H1 (cell line): ENCODE measurements at regions not wholly inside any gene's neighbourhood (a gene's known extent, or its start where the extent isn't known, plus 50 kb on each side); places are given as distances from the start of the nearest gene placed in this dataset.

ENCODE experiments used
- CTCF ChIA-PET: fragments of 300-600 bp; sonication (Branson Sonifier 250); formaldehyde crosslinking; loops from one replicate; lab custom pipeline; 2021; ENCODE audit not compliant: partially characterized antibody; lab: Charles Lee
- POLR2A ChIA-PET: fragments of 300-600 bp; sonication (Branson Sonifier 250); formaldehyde crosslinking; loops from one replicate; lab custom pipeline; 2021; ENCODE audit warnings: inconsistent platforms; ENCODE audit not compliant: partially characterized antibody; lab: Charles Lee
- DNase-seq, 2 experiments: peaks; one replicate each; pipeline versions ENCODE4 v3.0.0 to v3.0.0-alpha.2; 2010 to 2022; ENCODE audit warnings: low spot score in 2 of 2, low read depth in 1 of 2, mixed read lengths in 1 of 2
- FAIRE-seq: peaks from 2 replicates; lab custom pipeline; 2011; peaks lifted over from hg19 to GRCh38; lab: Jason Lieb, UNC
- H2AFZ ChIP-seq: 2 replicates; pipeline ENCODE4 v1.8.1; 2012; ENCODE audit warnings: low read length, inconsistent platforms
- H2AK5ac ChIP-seq: 2 replicates; pipeline ENCODE4 v1.6.1; 2013; ENCODE audit warnings: low read depth, low read length
- H2BK120ac ChIP-seq: replicated peaks from 2 replicates; pipeline ENCODE3; 2013; ENCODE audit warnings: low read depth, low read length, inconsistent platforms
- H2BK12ac ChIP-seq: 2 replicates; pipeline ENCODE4 v1.6.1; 2013; ENCODE audit warnings: low read depth, low read length
- H2BK15ac ChIP-seq: 2 replicates; pipeline ENCODE4 v1.6.1; 2013; ENCODE audit warnings: low read length
- H2BK20ac ChIP-seq: 2 replicates; pipeline ENCODE4 v1.6.1; 2013; ENCODE audit warnings: low read length
- H2BK5ac ChIP-seq: 2 replicates; pipeline ENCODE4 v1.6.1; 2013; ENCODE audit warnings: low read depth, low read length
- H3K14ac ChIP-seq: 2 replicates; pipeline ENCODE4 v1.6.1; 2013; ENCODE audit warnings: inconsistent platforms; ENCODE audit not compliant: insufficient read length
- H3K18ac ChIP-seq: 2 replicates; pipeline ENCODE4 v1.6.1; 2013; ENCODE audit warnings: low read length; ENCODE audit errors: extremely low read depth
- H3K23ac ChIP-seq: 2 replicates; pipeline ENCODE4 v1.6.1; 2013; ENCODE audit warnings: inconsistent platforms; ENCODE audit not compliant: insufficient read length
- H3K23me2 ChIP-seq: 2 replicates; pipeline ENCODE4 v1.6.1; 2013; ENCODE audit warnings: low read depth, low read length
- H3K27ac ChIP-seq: 2 replicates; pipeline ENCODE4 v1.6.1; 2011; ENCODE audit warnings: low read depth, low read length, inconsistent platforms
- H3K27me3 ChIP-seq, 4 experiments: replicated peaks in 1 of 4; 1 replicate in 1 of 4; 2 replicates in 3 of 4; pipeline versions ENCODE4 v1.6.1 to v1.8.1; 2011 to 2013; ENCODE audit warnings: low read length in 3 of 4, mild to moderate bottlenecking in 3 of 4, inconsistent platforms in 2 of 4, mixed read lengths in 2 of 4, moderate library complexity in 1 of 4; ENCODE audit not compliant: control insufficient read depth in 3 of 4, insufficient read depth in 3 of 4; ENCODE audit errors: extremely low read depth in 1 of 4
- H3K36me3 ChIP-seq, 4 experiments: 2 replicates each; pipeline versions ENCODE4 v1.6.1 to v1.8.1; 2011 to 2013; ENCODE audit warnings: mild to moderate bottlenecking in 4 of 4, low read length in 3 of 4, moderate library complexity in 2 of 4, control low read depth in 1 of 4, inconsistent platforms in 1 of 4; ENCODE audit not compliant: insufficient read depth in 4 of 4, control insufficient read depth in 2 of 4
- H3K4ac ChIP-seq: replicated peaks from 2 replicates; pipeline ENCODE3; 2013; ENCODE audit warnings: low read length, low read depth, mixed read lengths, inconsistent platforms; ENCODE audit not compliant: insufficient read length
- H3K4me1 ChIP-seq, 4 experiments: replicated peaks in 1 of 4; 1 replicate in 1 of 4; 2 replicates in 3 of 4; pipeline versions ENCODE4 v1.6.1 to v1.8.1; 2011 to 2013; ENCODE audit warnings: low read length in 3 of 4, inconsistent platforms in 2 of 4, mixed read lengths in 1 of 4; ENCODE audit not compliant: insufficient read depth in 4 of 4, control insufficient read depth in 3 of 4
- H3K4me2 ChIP-seq, 2 experiments: 2 replicates each; pipeline versions ENCODE4 v1.6.1 to v1.8.1; 2011 to 2013; ENCODE audit warnings: low read depth in 2 of 2, low read length in 2 of 2, control low read depth in 1 of 2, inconsistent platforms in 1 of 2, mild to moderate bottlenecking in 1 of 2; ENCODE audit not compliant: insufficient read depth in 1 of 2
- H3K4me3 ChIP-seq, 4 experiments: fragments of 200-600, 300-600 bp in 1 of 4; sonication (generic), shearing (Covaris generic), sonication (Bioruptor Twin) in 1 of 4; 2 replicates each; pipeline versions ENCODE4 v1.5.1 to v1.8.1; 2011 to 2016; ENCODE audit warnings: low read length in 4 of 4, low read depth in 3 of 4, control low read depth in 2 of 4, inconsistent platforms in 2 of 4, mild to moderate bottlenecking in 2 of 4, mixed read lengths in 1 of 4, moderate library complexity in 1 of 4; ENCODE audit not compliant: insufficient read depth in 2 of 4; ENCODE audit errors: extremely low read depth in 1 of 4
- H3K56ac ChIP-seq: replicated peaks from 2 replicates; pipeline ENCODE3; 2013; ENCODE audit warnings: low read depth, mild to moderate bottlenecking, mixed read lengths, low read length, inconsistent platforms; ENCODE audit not compliant: insufficient read length
- H3K79me1 ChIP-seq: 2 replicates; pipeline ENCODE4 v1.6.1; 2013; ENCODE audit warnings: low read depth, low read length, control low read depth
- H3K79me2 ChIP-seq, 2 experiments: 2 replicates each; pipeline versions ENCODE4 v1.6.1 to v1.8.1; 2012 to 2013; ENCODE audit warnings: low read length in 2 of 2, mild to moderate bottlenecking in 2 of 2, inconsistent platforms in 1 of 2; ENCODE audit not compliant: insufficient read depth in 2 of 2, control insufficient read depth in 1 of 2
- H3K9ac ChIP-seq, 4 experiments: replicated peaks in 1 of 4; 1 replicate in 1 of 4; 2 replicates in 3 of 4; pipeline versions ENCODE4 v1.6.1 to v1.8.1; 2011 to 2013; ENCODE audit warnings: low read depth in 3 of 4, low read length in 3 of 4, control low read depth in 2 of 4, mild to moderate bottlenecking in 2 of 4, moderate library complexity in 2 of 4, inconsistent platforms in 1 of 4; ENCODE audit errors: extremely low read depth in 1 of 4
- H3K9me3 ChIP-seq, 2 experiments: 2 replicates each; pipeline versions ENCODE4 v1.6.1 to v1.8.1; 2012 to 2013; ENCODE audit warnings: mild to moderate bottlenecking in 2 of 2, moderate library complexity in 2 of 2, control low read depth in 1 of 2, inconsistent platforms in 1 of 2, low read depth in 1 of 2, low read length in 1 of 2, mixed read lengths in 1 of 2; ENCODE audit not compliant: insufficient read depth in 2 of 2
- H4K20me1 ChIP-seq, 2 experiments: replicated peaks in 1 of 2; 2 replicates each; pipeline versions ENCODE3 to v1.8.1; 2011 to 2013; ENCODE audit warnings: inconsistent platforms in 2 of 2, low read length in 2 of 2, mild to moderate bottlenecking in 1 of 2; ENCODE audit not compliant: insufficient read depth in 2 of 2, control insufficient read depth in 1 of 2
- H4K5ac ChIP-seq: 2 replicates; pipeline ENCODE4 v1.6.1; 2013; ENCODE audit warnings: low read length, low read depth, mixed read lengths, inconsistent platforms; ENCODE audit not compliant: insufficient read length
- H4K8ac ChIP-seq: 2 replicates; pipeline ENCODE4 v1.8.0; 2013; ENCODE audit warnings: mild to moderate bottlenecking, moderate library complexity, low read length, inconsistent platforms; ENCODE audit not compliant: insufficient read depth; ENCODE audit errors: extremely low read depth
- H4K91ac ChIP-seq: replicated peaks from 2 replicates; pipeline ENCODE3; 2013; ENCODE audit warnings: low read length, mixed read lengths, inconsistent platforms; ENCODE audit not compliant: insufficient read length
- ASH2L ChIP-seq: fragments of 200-600, 300-600 bp; sonication (generic); IDR thresholded peaks from one replicate; pipeline ENCODE4 v1.7.1; 2017; ENCODE audit warnings: low read length
- BCL11A ChIP-seq, 2 experiments: IDR thresholded peaks; one replicate each; pipeline ENCODE4 v1.6.1; 2011; ENCODE audit warnings: low read depth in 2 of 2, low read length in 2 of 2, mild to moderate bottlenecking in 2 of 2
- EGR1 ChIP-seq: IDR thresholded peaks from 2 replicates; pipeline ENCODE4 v1.6.1; 2011; ENCODE audit warnings: low read depth, low read length, borderline replicate concordance
- FOSL1 ChIP-seq: IDR thresholded peaks from 2 replicates; pipeline ENCODE4 v1.6.1; 2011; ENCODE audit warnings: mild to moderate bottlenecking, low read depth, low read length, moderate library complexity; ENCODE audit not compliant: insufficient read depth
- GTF2F1 ChIP-seq: IDR thresholded peaks from 2 replicates; pipeline ENCODE4 v1.6.1; 2012; ENCODE audit warnings: low read depth, low read length, improper control_type of control experiment, borderline replicate concordance
- KDM5A ChIP-seq: fragments of 200-600 bp; IDR thresholded peaks from 2 replicates; pipeline ENCODE4 v1.7.1; 2012; ENCODE audit warnings: mild to moderate bottlenecking, low read length, inconsistent platforms, mixed read lengths
- MAFK ChIP-seq: IDR thresholded peaks from 2 replicates; pipeline ENCODE4 v1.6.1; 2012; ENCODE audit warnings: low read depth, mild to moderate bottlenecking, improper control_type of control experiment, low read length
- POLR2AphosphoS5 ChIP-seq: IDR thresholded peaks from 2 replicates; pipeline ENCODE4 v1.6.1; 2011; ENCODE audit warnings: low read depth, low read length
- RNF2 ChIP-seq: fragments of 200-900, 300-1000 bp; sonication (generic); IDR thresholded peaks from 2 replicates; pipeline ENCODE4 v1.7.1; 2016; ENCODE audit warnings: borderline replicate concordance, low read depth, mild to moderate bottlenecking, antibody characterized with exemption, low read length; ENCODE audit not compliant: poor library complexity, severe bottlenecking; ENCODE audit errors: missing control alignments
- SIRT6 ChIP-seq: IDR thresholded peaks from one replicate; pipeline ENCODE4 v1.7.1; 2012; ENCODE audit warnings: low read length, inconsistent platforms
- SP2 ChIP-seq: IDR thresholded peaks from 2 replicates; pipeline ENCODE4 v1.6.1; 2012; ENCODE audit warnings: mild to moderate bottlenecking, low read length, inconsistent platforms
- TBP ChIP-seq: IDR thresholded peaks from 2 replicates; pipeline ENCODE4 v1.6.1; 2011; ENCODE audit warnings: low read depth, low read length, improper control_type of control experiment
- WGBS, 2 experiments: shearing (Covaris generic) in 1 of 2; methylation state at CpG; one replicate each; pipeline versions ENCODE4 v1.1.6 to v1.1.7; 2013 to 2015; ENCODE audit warnings: low lambda C conversion rate in 2 of 2, mixed read lengths in 2 of 2, inconsistent platforms in 1 of 2, low coverage in 1 of 2, missing lambda C conversion rate in 1 of 2; ENCODE audit not compliant: insufficient replicate concordance in 2 of 2, insufficient coverage in 1 of 2, insufficient read length in 1 of 2; ENCODE audit errors: extremely low coverage in 1 of 2, missing lambda C conversion rate in 1 of 2; 5-methylcytosine and 5-hydroxymethylcytosine counted together
- TF ChIP-seq, protein P1 (sequence below): IDR thresholded peaks from 2 replicates; pipeline ENCODE4 v1.6.1; 2012; ENCODE audit warnings: inconsistent platforms

DNA sequence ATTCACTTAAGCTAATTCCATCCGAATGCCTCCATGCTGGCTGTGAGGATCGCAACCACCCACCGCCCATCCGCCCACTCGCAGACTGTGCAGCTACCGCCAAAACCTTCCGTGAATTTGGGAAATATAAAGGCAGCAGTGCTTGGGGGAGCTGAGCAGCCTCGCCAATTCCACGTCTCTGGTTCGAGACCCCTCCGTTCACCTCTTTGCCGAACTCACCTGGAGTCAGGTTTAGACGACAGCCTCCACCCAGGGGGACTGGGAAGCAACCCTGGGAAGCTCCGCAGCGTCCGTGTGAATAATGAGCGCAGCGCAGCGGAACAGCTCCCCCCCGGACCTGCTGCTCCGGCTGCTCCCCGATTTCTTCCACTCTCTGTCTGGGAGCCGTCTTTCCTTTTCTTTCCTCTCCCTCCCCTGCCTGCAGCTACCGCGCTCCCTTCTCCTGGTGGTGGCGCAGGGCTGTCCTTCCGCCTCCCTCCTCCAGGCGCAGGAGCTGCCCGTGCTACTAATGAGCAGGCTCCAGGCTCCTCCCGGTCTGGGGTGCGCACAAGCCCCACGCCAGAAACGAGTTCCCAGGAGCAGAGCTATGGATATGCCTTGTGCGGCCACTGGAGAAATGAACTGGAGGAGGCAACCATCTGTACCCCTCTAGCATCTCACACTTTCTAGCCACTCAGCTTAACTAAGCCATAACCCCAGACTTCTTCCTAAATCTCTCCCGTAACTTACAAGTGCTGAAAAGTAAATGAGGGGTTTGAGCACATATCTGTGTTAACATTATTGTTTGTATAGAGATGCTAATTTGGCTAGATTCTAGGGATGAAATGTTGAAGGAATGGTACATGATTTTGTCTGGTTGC is 107.3 kb downstream of the XKR3 start:
- Histone ChIP-seq H3K4me2 (no peak overlapping the region), H4K20me1 (no peaks in the 10 kb centered on the region), H3K23me2 (no peaks in the 10 kb centered on the region), H2BK20ac (no peak overlapping the region), H2BK12ac (no peak overlapping the region), H3K9me3 (peaks cover 27 to 31% of the 10 kb centered on the region in 2 experiments), H3K18ac (no peak overlapping the region), H2BK15ac (no peak overlapping the region), H2BK5ac (no peak overlapping the region), H3K9ac (no peak overlapping the region), H3K4me3 (no peak overlapping the region), H3K14ac (no peak overlapping the region), H3K27ac (no peak overlapping the region), H3K79me1 (no peaks in the 10 kb centered on the region), H4K91ac (no peak overlapping the region), H2AK5ac (no peak overlapping the region), H3K4ac (no peak overlapping the region), H3K56ac (no peak overlapping the region), H3K4me1 (no peaks in the 10 kb centered on the region), H3K23ac (no peak overlapping the region), H4K8ac (no peak overlapping the region), H3K27me3 (no peaks in the 10 kb centered on the region), H2AFZ (no peak overlapping the region), H3K79me2 (no peaks in the 10 kb centered on the region), H2BK120ac (no peak overlapping the region), H3K36me3 (no peaks in the 10 kb centered on the region), H4K5ac (no peak overlapping the region)
- ChIA-PET CTCF (no interaction called here), POLR2A (no interaction called here)
- DNase-seq: no peak
- no peak for FAIRE-seq
- WGBS, 2 experiments: 82% methylated on average over 32 of the region's 35 CpGs; no CpG with 5 or more reads in 1 of the 2 experiments
- no peak for TF ChIP-seq SP2
- no peak for TF ChIP-seq POLR2AphosphoS5
- TF ChIP-seq ASH2L: no peak
- TF ChIP-seq, protein P1, sequence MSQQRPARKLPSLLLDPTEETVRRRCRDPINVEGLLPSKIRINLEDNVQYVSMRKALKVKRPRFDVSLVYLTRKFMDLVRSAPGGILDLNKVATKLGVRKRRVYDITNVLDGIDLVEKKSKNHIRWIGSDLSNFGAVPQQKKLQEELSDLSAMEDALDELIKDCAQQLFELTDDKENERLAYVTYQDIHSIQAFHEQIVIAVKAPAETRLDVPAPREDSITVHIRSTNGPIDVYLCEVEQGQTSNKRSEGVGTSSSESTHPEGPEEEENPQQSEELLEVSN: no peak
- no peak for TF ChIP-seq MAFK
- TF ChIP-seq TBP: no peak
- no peak for TF ChIP-seq KDM5A
- no peak for TF ChIP-seq FOSL1
- TF ChIP-seq BCL11A (IDR thresholded peaks at IDR 0.05; ENCODE audit: low read depth in 2 of 2, low read length in 2 of 2): no peak
- TF ChIP-seq RNF2: no peak
- TF ChIP-seq EGR1: no peak
- TF ChIP-seq SIRT6: no peak
- no peak for TF ChIP-seq GTF2F1
